Esophagus muscularis mucosa (tissue), 4 donors: ENCODE measurements at regions not wholly inside any gene's neighbourhood (a gene's known extent, or its start where the extent isn't known, plus 50 kb on each side); places are given as distances from the start of the nearest gene placed in this dataset.

ENCODE experiments used
- DNase-seq: peaks from one replicate; pipeline ENCODE4 v3.0.0-alpha.2; 2017; ENCODE audit errors: extremely low spot score
- H3K27ac ChIP-seq, 4 donors: fragments of 200-600 bp; sonication (generic); replicated peaks in 1 of 4; 1 replicate in 3 of 4; 2 replicates in 1 of 4; pipeline ENCODE4 v1.5.1; 2016 to 2019; ENCODE audit warnings: mild to moderate bottlenecking in 1 of 4
- H3K27me3 ChIP-seq, 4 donors: fragments of 200-600 bp; sonication (generic); one replicate each; pipeline versions ENCODE4 v1.5.1 to v1.6.0; 2016 to 2019
- H3K36me3 ChIP-seq, 4 donors: fragments of 200-600 bp; sonication (generic); one replicate each; pipeline ENCODE4 v1.5.1; 2016 to 2019
- H3K4me1 ChIP-seq, 4 donors: fragments of 200-600 bp; sonication (generic); one replicate each; pipeline ENCODE4 v1.5.1; 2016 to 2019
- H3K4me3 ChIP-seq, 4 donors: fragments of 200-600 bp; sonication (generic); 1 replicate in 2 of 4; 2 replicates in 2 of 4; pipeline ENCODE4 v1.5.1; 2016 to 2019; ENCODE audit warnings: mild to moderate bottlenecking in 4 of 4, moderate library complexity in 1 of 4
- H3K9me3 ChIP-seq, 4 donors: fragments of 200-600 bp; sonication (generic); 1 replicate in 3 of 4; 2 replicates in 1 of 4; pipeline ENCODE4 v1.5.1; 2016 to 2019
- CTCF ChIP-seq, 3 experiments: fragments of 200-600 bp in 2 of 3; fragments of 450-650 bp in 1 of 3; sonication (generic) in 2 of 3; IDR thresholded peaks; one replicate each; pipeline ENCODE4 v1.5.1; 2017 to 2019; ENCODE audit warnings: antibody characterized with exemption in 3 of 3, mild to moderate bottlenecking in 2 of 3, moderate library complexity in 1 of 3
- EP300 ChIP-seq: sonication (generic); formaldehyde crosslinking; IDR thresholded peaks from one replicate; pipeline ENCODE4 v1.6.1; 2017; ENCODE audit warnings: antibody characterized with exemption
- POLR2A ChIP-seq: fragments of 450-650 bp; IDR thresholded peaks from one replicate; pipeline ENCODE4 v1.6.1; 2017; ENCODE audit warnings: antibody characterized with exemption, moderate library complexity, mild to moderate bottlenecking, low read depth
- POLR2AphosphoS5 ChIP-seq, 2 donors: sonication (generic); formaldehyde crosslinking; IDR thresholded peaks; one replicate each; pipeline ENCODE4 v1.6.1; 2017; ENCODE audit warnings: antibody characterized with exemption in 2 of 2
- WGBS: methylation state at CpG from one replicate; pipeline ENCODE4 v1.1.5; 2018; 5-methylcytosine and 5-hydroxymethylcytosine counted together
- intact Hi-C: fragments of 100-400 bp; cut with DNase I; formaldehyde crosslinking; loops from one replicate; pipeline ENCODE4 v1.15.1; 2023

DNA sequence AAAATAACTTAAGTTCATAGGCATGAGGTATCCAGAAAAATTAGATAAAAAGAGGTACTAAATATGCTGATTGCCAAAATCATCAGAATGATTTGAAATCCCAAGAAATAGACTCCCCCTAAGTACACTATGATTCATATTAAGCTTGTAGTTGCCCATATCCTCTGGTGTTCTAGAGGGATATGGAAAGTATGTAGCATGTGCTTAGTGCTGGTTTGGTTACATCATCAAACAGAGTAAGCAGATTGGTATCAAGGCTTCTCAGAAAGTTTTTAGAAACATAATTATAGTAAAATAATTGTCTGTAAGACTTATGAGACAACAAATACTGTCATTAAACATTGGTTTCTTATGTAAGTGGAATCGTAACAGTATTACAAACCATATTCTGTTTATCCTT is 166.4 kb downstream of the FAXC start:
- DNase-seq: no peak
- TF ChIP-seq POLR2AphosphoS5 (IDR thresholded peaks at IDR 0.05) (no peak), EP300 (no peak), CTCF (IDR thresholded peaks at IDR 0.05) (no peak), POLR2A (no peak)
- Histone ChIP-seq H3K27ac (no peak overlapping the region), H3K27me3 (no peaks in the 10 kb centered on the region), H3K4me1 (peaks cover 0 to 10% (median 4%) of the 10 kb centered on the region in 4 donors), H3K9me3 (peaks cover 0 to 11% (median 7%) of the 10 kb centered on the region in 4 donors), H3K36me3 (no peaks in the 10 kb centered on the region), H3K4me3 (no peak overlapping the region)
- 90% methylated on average over 1 of the region's 1 CpG for WGBS
- intact Hi-C loops: no loop called here

GRCh38 chr6:99181174-99181573 is 168.3 kb downstream of the FAXC start:
- Histone ChIP-seq H3K4me1 (peaks cover 0 to 4% (median 0%) of the 10 kb centered on the region in 4 donors), H3K4me3 (no peak overlapping the region)
- 86% methylated on average over 1 of the region's 1 CpG for WGBS

DNA sequence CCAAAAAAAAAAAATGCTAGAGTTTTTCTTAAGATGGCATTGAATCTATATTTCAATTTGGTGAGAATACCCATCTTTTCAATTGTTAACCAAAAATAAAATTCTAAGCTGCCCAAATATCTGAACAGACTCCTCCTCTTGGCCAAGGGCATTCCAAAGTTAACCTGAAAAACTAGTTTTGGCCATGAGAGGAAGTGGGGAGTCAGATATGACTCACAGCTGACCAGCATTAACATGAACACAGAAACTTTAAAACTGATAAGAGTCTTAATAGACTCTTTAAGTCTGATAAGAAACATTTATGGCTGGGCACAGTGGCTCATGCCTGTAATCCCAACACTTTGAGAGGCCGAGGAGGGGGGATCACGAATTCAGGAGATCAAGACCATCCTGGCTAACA is 171.3 kb downstream of the FAXC start:
- Histone ChIP-seq H3K27me3 (no peaks in the 10 kb centered on the region), H3K4me1 (no peaks in the 10 kb centered on the region), H3K36me3 (no peaks in the 10 kb centered on the region), H3K9me3 (peaks cover 0 to 11% (median 7%) of the 10 kb centered on the region in 4 donors), H3K27ac (no peak overlapping the region), H3K4me3 (no peak overlapping the region)
- intact Hi-C loops: no loop called here
- no peak for DNase-seq
- WGBS: 48% methylated on average over 2 of the region's 2 CpGs
- TF ChIP-seq EP300: no peak
- TF ChIP-seq POLR2AphosphoS5 (IDR thresholded peaks at IDR 0.05): no peak
- TF ChIP-seq CTCF (IDR thresholded peaks at IDR 0.05): no peak
- TF ChIP-seq POLR2A: no peak

More at GRCh38 chr6:99181174-99181573, 168.3 kb downstream of the FAXC start:
- intact Hi-C loops: no loop called here
- H3K36me3 ChIP-seq: no peaks in the 10 kb centered on the region
- H3K9me3 ChIP-seq: peaks cover 0 to 11% (median 7%) of the 10 kb centered on the region in 4 donors
- no peak for DNase-seq
- H3K27ac ChIP-seq: no peak overlapping the region
- TF ChIP-seq POLR2A (no peak), CTCF (IDR thresholded peaks at IDR 0.05) (no peak)
- H3K27me3 ChIP-seq: no peaks in the 10 kb centered on the region

GRCh38 chr6:99177736-99178135 is 171.7 kb downstream of the FAXC start:
- Histone ChIP-seq H3K27me3 (no peaks in the 10 kb centered on the region), H3K9me3 (peaks cover 0 to 11% (median 7%) of the 10 kb centered on the region in 4 donors), H3K27ac (no peak overlapping the region), H3K4me3 (no peak overlapping the region), H3K36me3 (no peaks in the 10 kb centered on the region), H3K4me1 (no peaks in the 10 kb centered on the region)
- WGBS: 82% methylated on average over 2 of the region's 2 CpGs
- DNase-seq: no peak
- intact Hi-C loops: no loop called here
- TF ChIP-seq POLR2A (no peak), EP300 (no peak), CTCF (IDR thresholded peaks at IDR 0.05) (no peak)

GRCh38 chr6:99165838-99166237 is 183.6 kb downstream of the FAXC start:
- Histone ChIP-seq H3K27me3 (no peaks in the 10 kb centered on the region), H3K9me3 (no peaks in the 10 kb centered on the region), H3K36me3 (no peaks in the 10 kb centered on the region), H3K4me1 (no peaks in the 10 kb centered on the region), H3K4me3 (no peak overlapping the region), H3K27ac (no peak overlapping the region)
- no peak for TF ChIP-seq POLR2AphosphoS5 (IDR thresholded peaks at IDR 0.05)
- no peak for DNase-seq
- intact Hi-C loops: no loop called here
